ENCODE measurements at regions not wholly inside any gene's neighbourhood (a gene's known extent, or its start where the extent isn't known, plus 50 kb on each side); places are given as distances from the start of the nearest gene placed in this dataset.

GRCh38 chr4:54971474-54971950 lies 153.9 kb downstream of the KDR start:
- DNase-seq, result peak in 2 of 3 donors; percentile 8 to 9

DNA sequence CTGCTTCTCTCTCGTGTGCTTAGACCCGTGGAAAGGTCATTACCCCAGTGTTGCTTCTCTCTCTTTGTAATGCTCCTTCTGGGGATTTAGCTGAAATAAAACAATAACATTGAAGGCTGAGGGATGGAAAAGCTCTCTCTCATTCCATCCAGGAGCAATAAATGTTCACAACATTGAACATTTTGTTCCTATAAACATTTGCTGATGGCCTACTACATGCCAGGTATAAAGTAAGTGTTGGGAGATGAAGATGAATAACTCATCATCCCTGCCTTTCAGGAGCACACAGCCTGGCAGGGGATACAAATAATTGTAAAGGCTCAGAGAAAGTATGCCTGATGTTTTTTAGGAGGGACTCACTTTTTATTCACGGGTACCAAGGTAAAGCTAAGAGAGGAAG lies 158.1 kb downstream of the KDR start:
- Histone ChIP-seq H4K20me1 (ENCODE audit: insufficient read depth, low read length) (no peaks in the 10 kb centered on the region), H3K79me2 (ENCODE audit: insufficient read depth, low read length) (no peaks in the 10 kb centered on the region), H2AFZ (ENCODE audit: insufficient read depth, low read depth, low read length, poor library complexity, severe bottlenecking) (no peak overlapping the region), H3K9me3 (replicated peaks in 1 of 2; ENCODE audit: control insufficient read depth in 1 of 2, insufficient read depth in 1 of 2, low read length in 2 of 2) (no peaks in the 10 kb centered on the region), H3K9ac (ENCODE audit: insufficient read depth, low read length, poor library complexity, severe bottlenecking) (no peak overlapping the region), H3K36me3 (replicated peaks in 1 of 2; ENCODE audit: control insufficient read depth in 1 of 2, insufficient read depth in 2 of 2, low read length in 2 of 2) (no peaks in the 10 kb centered on the region), H3K27ac (ENCODE audit: low read depth in 1 of 2, low read length in 2 of 2) (no peak overlapping the region), H3K4me2 (replicated peaks; ENCODE audit: extremely low read depth, low read length, poor library complexity, severe bottlenecking) (no peak overlapping the region), H3K4me3 (replicated peaks in 1 of 3; ENCODE audit: low read depth in 2 of 3, low read length in 3 of 3) (no peak overlapping the region), H3K4me1 (ENCODE audit: control insufficient read depth in 1 of 2, insufficient read depth in 2 of 2, low read length in 2 of 2) (no peaks in the 10 kb centered on the region), H3K27me3 (ENCODE audit: control insufficient read depth in 2 of 2, insufficient read depth in 2 of 2, low read length in 2 of 2) (no peaks in the 10 kb centered on the region)
- H3K36me3 Mint-ChIP-seq, result no peaks in the 10 kb centered on the region
- H3K9me3 Mint-ChIP-seq, result peaks cover 0 to 9% (median 6%) of the 10 kb centered on the region in 7 donors
- H3K4me3 Mint-ChIP-seq, result no peak overlapping the region
- H3K4me1 Mint-ChIP-seq, result no peaks in the 10 kb centered on the region
- intact Hi-C loops (cut with micrococcal nuclease), result no loop called here
- no peak overlapping the region for H3K27ac Mint-ChIP-seq
- no peak for DNase-seq
- H3K27me3 Mint-ChIP-seq (ENCODE audit: low read depth in 3 of 3), result peaks cover 0 to 1% (median 0%) of the 10 kb centered on the region in 3 donors
- TF ChIP-seq CTCF (IDR thresholded peaks at IDR 0.05), result no peak
- no CpG with 5 or more reads among the region's 3 CpGs for WGBS (ENCODE audit: insufficient coverage)

More at GRCh38 chr4:54971474-54971950, 153.9 kb downstream of the KDR start:
- Mint-ChIP-seq H3K36me3 (no peaks in the 10 kb centered on the region), H3K4me3 (no peak overlapping the region), H3K4me1 (no peaks in the 10 kb centered on the region), H3K27me3 (ENCODE audit: low read depth in 3 of 3) (peaks cover 0 to 4% (median 3%) of the 10 kb centered on the region in 3 donors), H3K27ac (no peak overlapping the region), H3K9me3 (peaks cover 0 to 2% (median 0%) of the 10 kb centered on the region in 7 donors)
- H3K9me3 ChIP-seq (replicated peaks in 1 of 2; ENCODE audit: control insufficient read depth in 1 of 2, insufficient read depth in 1 of 2, low read length in 2 of 2), result no peaks in the 10 kb centered on the region
- no peak overlapping the region for H2AFZ ChIP-seq (ENCODE audit: insufficient read depth, low read depth, low read length, poor library complexity, severe bottlenecking)
- H3K4me3 ChIP-seq (replicated peaks in 1 of 3; ENCODE audit: low read depth in 2 of 3, low read length in 3 of 3), result no peak overlapping the region
- intact Hi-C loops (cut with micrococcal nuclease), result no loop called here
- H4K20me1 ChIP-seq (ENCODE audit: insufficient read depth, low read length), result no peaks in the 10 kb centered on the region
- TF ChIP-seq CTCF (IDR thresholded peaks at IDR 0.05), result peak; percentile 72
- no peaks in the 10 kb centered on the region for H3K79me2 ChIP-seq (ENCODE audit: insufficient read depth, low read length)
- H3K36me3 ChIP-seq (replicated peaks in 1 of 2; ENCODE audit: control insufficient read depth in 1 of 2, insufficient read depth in 2 of 2, low read length in 2 of 2), result no peaks in the 10 kb centered on the region
- no peak overlapping the region for H3K9ac ChIP-seq (ENCODE audit: insufficient read depth, low read length, poor library complexity, severe bottlenecking)
- H3K27ac ChIP-seq (ENCODE audit: low read depth in 1 of 2, low read length in 2 of 2), result no peak overlapping the region
- no peaks in the 10 kb centered on the region for H3K4me1 ChIP-seq (ENCODE audit: control insufficient read depth in 1 of 2, insufficient read depth in 2 of 2, low read length in 2 of 2)
- WGBS (ENCODE audit: insufficient coverage), result 6% methylated on average over 3 of the region's 7 CpGs
- no peak overlapping the region for H3K4me2 ChIP-seq (replicated peaks; ENCODE audit: extremely low read depth, low read length, poor library complexity, severe bottlenecking)
- no peaks in the 10 kb centered on the region for H3K27me3 ChIP-seq (ENCODE audit: control insufficient read depth in 2 of 2, insufficient read depth in 2 of 2, low read length in 2 of 2)

Data from CD14-positive monocyte (primary cell).